22Rv1 (cell line): ENCODE measurements at regions not wholly inside any gene's neighbourhood (a gene's known extent, or its start where the extent isn't known, plus 50 kb on each side); places are given as distances from the start of the nearest gene placed in this dataset.

Source experiments
- H3K27ac ChIP-seq: fragments of 450-650 bp; 2 replicates; pipeline ENCODE4 v1.5.1; 2017
- CTCF ChIP-seq: fragments of 450-650 bp; IDR thresholded peaks from 2 replicates; pipeline ENCODE4 v1.5.1; 2017; ENCODE audit warnings: mild to moderate bottlenecking
- ZFX ChIP-seq: fragments of 450-650 bp; IDR thresholded peaks from 2 replicates; pipeline ENCODE4 v1.6.1; 2017; ENCODE audit warnings: antibody characterized with exemption, borderline replicate concordance

GRCh38 chr20:22307409-22307808 lies 277.0 kb downstream of the FOXA2 start:
- H3K27ac ChIP-seq, result no peak overlapping the region
- TF ChIP-seq ZFX (no peak), CTCF (no peak)

- TF ChIP-seq ZFX (no peak), CTCF (no peak)
- H3K27ac ChIP-seq, result no peak overlapping the region
Measured at GRCh38 chr20:22305381-22305780, 279.0 kb downstream of the FOXA2 start.

GRCh38 chr20:22303523-22303922 lies 280.8 kb downstream of the FOXA2 start:
- TF ChIP-seq CTCF (peak; percentile 60), ZFX (no peak)
- H3K27ac ChIP-seq, result no peak overlapping the region

- TF ChIP-seq ZFX (no peak), CTCF (no peak)
- no peak overlapping the region for H3K27ac ChIP-seq
Measured at GRCh38 chr20:22302039-22302438, 282.3 kb downstream of the FOXA2 start.

- TF ChIP-seq ZFX (no peak), CTCF (no peak)
- no peak overlapping the region for H3K27ac ChIP-seq
Measured at GRCh38 chr20:22293886-22294285, 290.5 kb downstream of the FOXA2 start.

GRCh38 chr20:22289442-22289841 lies 294.9 kb downstream of the FOXA2 start:
- TF ChIP-seq ZFX (no peak), CTCF (no peak)
- no peak overlapping the region for H3K27ac ChIP-seq

- no peak overlapping the region for H3K27ac ChIP-seq
- no peak for TF ChIP-seq CTCF
Measured at GRCh38 chr20:22288957-22289356, 295.4 kb downstream of the FOXA2 start.
